Heart left ventricle (tissue), 13 donors: ENCODE measurements at regions not wholly inside any gene's neighbourhood (a gene's known extent, or its start where the extent isn't known, plus 50 kb on each side); places are given as distances from the start of the nearest gene placed in this dataset.

Source experiments
- CTCF ChIP-seq, 12 donors: fragments of 200-600 bp; sonication (generic) in 4 of 12; IDR thresholded peaks; one replicate each; pipeline versions ENCODE4 v1.5.0 to v1.8.0; 2018 to 2022; ENCODE audit warnings: antibody characterized with exemption in 12 of 12, mild to moderate bottlenecking in 5 of 12
- POLR2A ChIP-seq, 2 donors: fragments of 450-650 bp; IDR thresholded peaks; one replicate each; pipeline ENCODE4 v1.6.1; 2017; ENCODE audit warnings: antibody characterized with exemption in 2 of 2, mild to moderate bottlenecking in 2 of 2, moderate library complexity in 2 of 2
- donor health status: ischemic (EF 13 %, LVEDD 7.1; RV severe dilation, severe dysfunction).
- donor health status: DM: no; HTN: yes; CAD: no.
- donor health status: DM: no; HTN: no; CAD: no.
- donor health status: ischemic (EF 25% LVEDD 6.9; RV normal size, moderate dysfunction).
- donor health status: ischemic (EF 25% LVEDD 5.7; RV mildly dilated, moderate dysfunction).
- donor health status: ischemic (EF 35%, LVEDD 5.7; RV mildly dilated, moderate dysfunction).
- donor health status: nonischemic (EF 11% LVEDD 7.7; RV severe dilation, severe dysfunction).
- donor health status: DM: yes; HTN: yes; CAD: no.
- donor health status: PGD.
- donor health status: ischemic (EF 29% LVEDD 5.4; RV normal size, mild dysfunction).
- donor health status: nonischemic (EF 23%, LVEDD 6.1; RV moderate dilation, normal function).

- TF ChIP-seq POLR2A (IDR thresholded peaks at IDR 0.05): no peak
- no peak for TF ChIP-seq CTCF (IDR thresholded peaks at IDR 0.05)
Observed at GRCh38 chr14:97944380-97944779, 1147.2 kb downstream of the VRK1 start.
